ENCODE measurements at regions not wholly inside any gene's neighbourhood (a gene's known extent, or its start where the extent isn't known, plus 50 kb on each side); places are given as distances from the start of the nearest gene placed in this dataset.

GRCh38 chr10:36583690-36584089 lies 541.7 kb upstream of the ANKRD30A start:
- in situ Hi-C loops (cut with MboI; ENCODE audit: low sequenced_read_pairs, unreplicated experiment) = no loop called here
- TF ChIP-seq, protein P1, sequence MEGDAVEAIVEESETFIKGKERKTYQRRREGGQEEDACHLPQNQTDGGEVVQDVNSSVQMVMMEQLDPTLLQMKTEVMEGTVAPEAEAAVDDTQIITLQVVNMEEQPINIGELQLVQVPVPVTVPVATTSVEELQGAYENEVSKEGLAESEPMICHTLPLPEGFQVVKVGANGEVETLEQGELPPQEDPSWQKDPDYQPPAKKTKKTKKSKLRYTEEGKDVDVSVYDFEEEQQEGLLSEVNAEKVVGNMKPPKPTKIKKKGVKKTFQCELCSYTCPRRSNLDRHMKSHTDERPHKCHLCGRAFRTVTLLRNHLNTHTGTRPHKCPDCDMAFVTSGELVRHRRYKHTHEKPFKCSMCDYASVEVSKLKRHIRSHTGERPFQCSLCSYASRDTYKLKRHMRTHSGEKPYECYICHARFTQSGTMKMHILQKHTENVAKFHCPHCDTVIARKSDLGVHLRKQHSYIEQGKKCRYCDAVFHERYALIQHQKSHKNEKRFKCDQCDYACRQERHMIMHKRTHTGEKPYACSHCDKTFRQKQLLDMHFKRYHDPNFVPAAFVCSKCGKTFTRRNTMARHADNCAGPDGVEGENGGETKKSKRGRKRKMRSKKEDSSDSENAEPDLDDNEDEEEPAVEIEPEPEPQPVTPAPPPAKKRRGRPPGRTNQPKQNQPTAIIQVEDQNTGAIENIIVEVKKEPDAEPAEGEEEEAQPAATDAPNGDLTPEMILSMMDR (IDR thresholded peaks at IDR 0.05; ENCODE audit: borderline replicate concordance, control extremely low read depth, extremely low read depth, insufficient read depth, missing control alignments) = no peak
- DNase-seq (ENCODE audit: low spot score) = no peak

- in situ Hi-C loops (cut with MboI; ENCODE audit: low sequenced_read_pairs, unreplicated experiment) = no loop called here
- DNase-seq (ENCODE audit: low spot score) = no peak
- TF ChIP-seq, protein P1 (IDR thresholded peaks at IDR 0.05; ENCODE audit: borderline replicate concordance, control extremely low read depth, extremely low read depth, insufficient read depth, missing control alignments) = no peak
These were observed 544.2 kb upstream of the ANKRD30A start for GRCh38 chr10:36581237-36581636.

DNA sequence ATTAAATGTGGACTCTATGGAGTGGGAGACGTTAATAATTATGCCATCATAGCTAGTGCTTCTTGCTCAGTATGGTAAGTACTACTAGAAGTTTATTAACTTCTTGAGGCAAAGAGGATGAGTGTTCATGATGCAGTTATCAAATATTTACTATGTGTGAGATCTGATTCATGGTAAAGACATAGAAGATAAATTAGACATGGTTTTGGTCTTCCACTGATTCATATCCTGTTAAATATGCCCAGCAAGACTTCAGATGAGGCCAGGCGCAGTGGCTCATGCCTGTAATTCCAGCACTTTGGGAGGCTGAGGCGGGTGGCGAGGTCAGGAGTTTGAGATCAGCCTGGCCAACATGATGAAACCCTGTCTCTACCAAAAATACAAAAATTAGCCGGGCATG lies 547.1 kb upstream of the ANKRD30A start:
- no peak for DNase-seq (ENCODE audit: low spot score)
- TF ChIP-seq, protein P1 (IDR thresholded peaks at IDR 0.05; ENCODE audit: borderline replicate concordance, control extremely low read depth, extremely low read depth, insufficient read depth, missing control alignments) = no peak
- in situ Hi-C loops (cut with MboI; ENCODE audit: low sequenced_read_pairs, unreplicated experiment) = no loop called here

- TF ChIP-seq, protein P1 (IDR thresholded peaks at IDR 0.05; ENCODE audit: borderline replicate concordance, control extremely low read depth, extremely low read depth, insufficient read depth, missing control alignments) = no peak
- in situ Hi-C loops (cut with MboI; ENCODE audit: low sequenced_read_pairs, unreplicated experiment) = no loop called here
These were observed 548.3 kb upstream of the ANKRD30A start for GRCh38 chr10:36577126-36577525.

GRCh38 chr10:36574207-36574606 lies 551.2 kb upstream of the ANKRD30A start:
- DNase-seq (ENCODE audit: low spot score) = no peak
- TF ChIP-seq, protein P1 (IDR thresholded peaks at IDR 0.05; ENCODE audit: borderline replicate concordance, control extremely low read depth, extremely low read depth, insufficient read depth, missing control alignments) = no peak
- in situ Hi-C loops (cut with MboI; ENCODE audit: low sequenced_read_pairs, unreplicated experiment) = no loop called here

More at GRCh38 chr10:36577126-36577525, 548.3 kb upstream of the ANKRD30A start:
- DNase-seq (ENCODE audit: low spot score) = no peak

- in situ Hi-C loops (cut with MboI; ENCODE audit: low sequenced_read_pairs, unreplicated experiment) = no loop called here
- TF ChIP-seq, protein P1 (IDR thresholded peaks at IDR 0.05; ENCODE audit: borderline replicate concordance, control extremely low read depth, extremely low read depth, insufficient read depth, missing control alignments) = no peak
- DNase-seq (ENCODE audit: low spot score) = no peak
These were observed 552.2 kb upstream of the ANKRD30A start for GRCh38 chr10:36573246-36573645.

DNA sequence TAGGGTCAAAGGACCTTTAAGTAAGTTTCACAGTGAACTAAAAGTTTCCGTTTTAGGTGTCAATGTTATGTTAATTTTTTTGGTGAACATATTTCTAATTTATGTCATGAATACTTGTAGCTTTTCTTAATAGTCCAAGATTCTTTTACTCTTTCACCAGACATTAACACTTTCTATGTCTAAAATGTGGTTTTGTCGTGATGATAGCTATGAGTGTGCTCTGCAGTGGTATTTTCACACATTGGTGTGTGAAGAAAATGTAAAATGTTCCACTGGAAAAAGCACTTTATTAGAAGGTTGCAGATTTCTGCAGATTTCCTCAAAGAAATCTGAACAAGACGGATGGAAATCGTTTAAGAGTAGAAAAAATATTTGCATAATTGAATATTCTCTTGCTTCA lies 561.0 kb upstream of the ANKRD30A start:
- no peak for DNase-seq (ENCODE audit: low spot score)
- TF ChIP-seq, protein P1 (IDR thresholded peaks at IDR 0.05; ENCODE audit: borderline replicate concordance, control extremely low read depth, extremely low read depth, insufficient read depth, missing control alignments) = no peak
- in situ Hi-C loops (cut with MboI; ENCODE audit: low sequenced_read_pairs, unreplicated experiment) = no loop called here
